ENCODE measurements at regions not wholly inside any gene's neighbourhood (a gene's known extent, or its start where the extent isn't known, plus 50 kb on each side); places are given as distances from the start of the nearest gene placed in this dataset.

GRCh38 chr7:47145186-47145725 is 436.7 kb downstream of the TNS3 start:
- DNase-seq = no peak

GRCh38 chr7:47143339-47143738 is 438.6 kb downstream of the TNS3 start:
- DNase-seq = no peak

- peak; percentile 35 for DNase-seq
These were observed 439.1 kb downstream of the TNS3 start for GRCh38 chr7:47142867-47143175.

GRCh38 chr7:47142169-47142866 is 439.6 kb downstream of the TNS3 start:
- DNase-seq = no peak

GRCh38 chr7:47132471-47132870 is 449.4 kb downstream of the TNS3 start:
- DNase-seq = no peak

GRCh38 chr7:47128700-47129099 is 453.2 kb downstream of the TNS3 start:
- DNase-seq = no peak

GRCh38 chr7:47125529-47125928 is 456.4 kb downstream of the TNS3 start:
- DNase-seq = no peak

GRCh38 chr7:47119261-47119865 is 462.5 kb downstream of the TNS3 start:
- DNase-seq = no peak

GRCh38 chr7:47104206-47104549 is 477.7 kb downstream of the TNS3 start:
- DNase-seq = peak; percentile 4

GRCh38 chr7:47103498-47104205 is 478.3 kb downstream of the TNS3 start:
- no peak for DNase-seq

GRCh38 chr7:47102331-47102841 is 479.5 kb downstream of the TNS3 start:
- DNase-seq = no peak

GRCh38 chr7:47100817-47101435 is 481.0 kb downstream of the TNS3 start:
- peak; percentile 72 for DNase-seq

- no peak for DNase-seq
These were observed 481.6 kb downstream of the TNS3 start for GRCh38 chr7:47100148-47100816.

- DNase-seq = no peak
These were observed 484.5 kb downstream of the TNS3 start for GRCh38 chr7:47097431-47097830.

GRCh38 chr7:47095946-47096345 is 486.0 kb downstream of the TNS3 start:
- no peak for DNase-seq

- no peak for DNase-seq
These were observed 487.4 kb downstream of the TNS3 start for GRCh38 chr7:47094462-47094861.

GRCh38 chr7:47093320-47094234 is 488.3 kb downstream of the TNS3 start:
- DNase-seq = no peak

GRCh38 chr7:47092336-47092735 is 489.6 kb downstream of the TNS3 start:
- no peak for DNase-seq

GRCh38 chr7:47091141-47091540 is 490.8 kb downstream of the TNS3 start:
- DNase-seq = no peak

GRCh38 chr7:47089461-47089860 is 492.4 kb downstream of the TNS3 start:
- DNase-seq = no peak

- DNase-seq = no peak
These were observed 492.9 kb downstream of the TNS3 start for GRCh38 chr7:47089068-47089417.
